Tibial nerve (tissue), 4 donors: ENCODE measurements at regions not wholly inside any gene's neighbourhood (a gene's known extent, or its start where the extent isn't known, plus 50 kb on each side); places are given as distances from the start of the nearest gene placed in this dataset.

Experiments
- CTCF ChIP-seq, 5 experiments: fragments of 200-600 bp in 3 of 5; fragments of 450-650 bp in 2 of 5; sonication (generic) in 3 of 5; IDR thresholded peaks; one replicate each; pipeline ENCODE4 v1.5.1; 2016 to 2019; ENCODE audit warnings: antibody characterized with exemption in 5 of 5, mild to moderate bottlenecking in 3 of 5, moderate library complexity in 2 of 5
- EP300 ChIP-seq, 2 donors: sonication (generic); formaldehyde crosslinking; IDR thresholded peaks; one replicate each; pipeline ENCODE4 v1.6.1; 2017; ENCODE audit warnings: antibody characterized with exemption in 2 of 2, mild to moderate bottlenecking in 1 of 2
- POLR2A ChIP-seq, 2 donors: fragments of 450-650 bp; IDR thresholded peaks; one replicate each; pipeline ENCODE4 v1.6.1; 2017; ENCODE audit warnings: antibody characterized with exemption in 2 of 2, mild to moderate bottlenecking in 2 of 2, moderate library complexity in 2 of 2

GRCh38 chr11:121767433-121767832 lies 314.7 kb upstream of the SORL1-AS1 start:
- TF ChIP-seq CTCF (IDR thresholded peaks at IDR 0.05), result no peak
- TF ChIP-seq POLR2A (IDR thresholded peaks at IDR 0.05), result no peak
- TF ChIP-seq EP300 (IDR thresholded peaks at IDR 0.05), result no peak
